Osteoblast (primary cell): ENCODE measurements at regions not wholly inside any gene's neighbourhood (a gene's known extent, or its start where the extent isn't known, plus 50 kb on each side); places are given as distances from the start of the nearest gene placed in this dataset.

ENCODE experiments used
- DNase-seq: peaks from one replicate; pipeline ENCODE4 v3.0.0; 2011; ENCODE audit warnings: low spot score, mixed read lengths; ENCODE audit not compliant: insufficient read length; ENCODE audit errors: missing footprints
- H2AFZ ChIP-seq: 2 replicates; pipeline ENCODE4 v1.6.0; 2011; ENCODE audit warnings: mild to moderate bottlenecking, low read length
- H3K27ac ChIP-seq: 2 replicates; pipeline ENCODE4 v1.5.1; 2011; ENCODE audit warnings: mild to moderate bottlenecking, low read depth, low read length, moderate library complexity
- H3K27me3 ChIP-seq: 2 replicates; pipeline ENCODE4 v1.6.0; 2012; ENCODE audit warnings: mild to moderate bottlenecking, control low read depth, inconsistent platforms, low read length, moderate library complexity; ENCODE audit not compliant: insufficient read depth
- H3K36me3 ChIP-seq: 2 replicates; pipeline ENCODE4 v1.5.1; 2011; ENCODE audit warnings: mild to moderate bottlenecking, low read length, control low read depth, moderate library complexity; ENCODE audit not compliant: insufficient read depth
- H3K4me1 ChIP-seq: 2 replicates; pipeline ENCODE4 v1.5.1; 2011; ENCODE audit warnings: mild to moderate bottlenecking, low read length, control low read depth, moderate library complexity; ENCODE audit not compliant: insufficient read depth
- H3K4me2 ChIP-seq: 2 replicates; pipeline ENCODE4 v1.6.0; 2011; ENCODE audit warnings: mild to moderate bottlenecking, low read length; ENCODE audit not compliant: insufficient read depth
- H3K4me3 ChIP-seq: fragments of 200-600 bp; sonication (generic); 3 replicates; pipeline ENCODE4 v1.5.1; 2012; ENCODE audit warnings: mild to moderate bottlenecking, low read length, inconsistent platforms; ENCODE audit not compliant: insufficient read depth
- H3K79me2 ChIP-seq: 2 replicates; pipeline ENCODE4 v1.6.0; 2012; ENCODE audit warnings: mild to moderate bottlenecking, low read length, control low read depth, inconsistent platforms; ENCODE audit not compliant: insufficient read depth
- H3K9me3 ChIP-seq: 2 replicates; pipeline ENCODE4 v1.5.1; 2011; ENCODE audit warnings: low read depth, low read length, control low read depth
- H4K20me1 ChIP-seq: 2 replicates; pipeline ENCODE4 v1.6.0; 2012; ENCODE audit warnings: mild to moderate bottlenecking, low read length, control low read depth; ENCODE audit not compliant: insufficient read depth
- CTCF ChIP-seq: IDR thresholded peaks from 2 replicates; pipeline ENCODE4 v1.5.1; 2011; ENCODE audit warnings: mild to moderate bottlenecking, low read depth, low read length, moderate library complexity; ENCODE audit errors: extremely low read depth

GRCh38 chrX:114252186-114252585, 331.7 kb upstream of the HTR2C start:
- peaks cover 4% of the 10 kb centered on the region for H3K27me3 ChIP-seq
- H3K36me3 ChIP-seq, result no peaks in the 10 kb centered on the region
- H3K9me3 ChIP-seq, result no peaks in the 10 kb centered on the region
- H3K27ac ChIP-seq, result no peak overlapping the region
- no peak overlapping the region for H3K4me3 ChIP-seq
- no peaks in the 10 kb centered on the region for H3K79me2 ChIP-seq
- no peak overlapping the region for H2AFZ ChIP-seq
- DNase-seq, result no peak
- TF ChIP-seq CTCF, result no peak
- no peak overlapping the region for H3K4me2 ChIP-seq
- H4K20me1 ChIP-seq, result no peaks in the 10 kb centered on the region
- no peaks in the 10 kb centered on the region for H3K4me1 ChIP-seq

GRCh38 chrX:114251575-114251974, 332.3 kb upstream of the HTR2C start:
- Histone ChIP-seq H2AFZ (no peak overlapping the region), H3K36me3 (no peaks in the 10 kb centered on the region), H3K27me3 (peaks cover 4% of the 10 kb centered on the region), H3K4me1 (no peaks in the 10 kb centered on the region), H3K79me2 (no peaks in the 10 kb centered on the region), H4K20me1 (no peaks in the 10 kb centered on the region), H3K4me2 (no peak overlapping the region), H3K27ac (no peak overlapping the region), H3K4me3 (no peak overlapping the region), H3K9me3 (no peaks in the 10 kb centered on the region)
- DNase-seq, result no peak
- TF ChIP-seq CTCF, result no peak

GRCh38 chrX:114221445-114221844, 362.4 kb upstream of the HTR2C start:
- H3K4me1 ChIP-seq, result no peaks in the 10 kb centered on the region
- H3K4me2 ChIP-seq, result no peak overlapping the region
- H3K4me3 ChIP-seq, result no peak overlapping the region
- no peaks in the 10 kb centered on the region for H3K36me3 ChIP-seq
- DNase-seq, result no peak
- H3K27ac ChIP-seq, result no peak overlapping the region
- TF ChIP-seq CTCF, result no peak
- no peaks in the 10 kb centered on the region for H3K9me3 ChIP-seq
- no peaks in the 10 kb centered on the region for H4K20me1 ChIP-seq
- H3K27me3 ChIP-seq, result no peaks in the 10 kb centered on the region
- H3K79me2 ChIP-seq, result no peaks in the 10 kb centered on the region
- no peak overlapping the region for H2AFZ ChIP-seq

GRCh38 chrX:114210879-114211278, 373.0 kb upstream of the HTR2C start:
- Histone ChIP-seq H2AFZ (no peak overlapping the region), H3K4me1 (no peaks in the 10 kb centered on the region), H3K27me3 (no peaks in the 10 kb centered on the region), H3K79me2 (no peaks in the 10 kb centered on the region), H4K20me1 (no peaks in the 10 kb centered on the region), H3K9me3 (no peaks in the 10 kb centered on the region), H3K36me3 (no peaks in the 10 kb centered on the region), H3K27ac (no peak overlapping the region), H3K4me3 (no peak overlapping the region), H3K4me2 (no peak overlapping the region)
- DNase-seq, result no peak
- no peak for TF ChIP-seq CTCF
